TTC549 (cell line): ENCODE measurements at regions not wholly inside any gene's neighbourhood (a gene's known extent, or its start where the extent isn't known, plus 50 kb on each side); places are given as distances from the start of the nearest gene placed in this dataset.

Experiments
- FAIRE-seq: peaks from 2 replicates; lab custom pipeline; 2012; peaks lifted over from hg19 to GRCh38; lab: Jason Lieb, UNC

DNA sequence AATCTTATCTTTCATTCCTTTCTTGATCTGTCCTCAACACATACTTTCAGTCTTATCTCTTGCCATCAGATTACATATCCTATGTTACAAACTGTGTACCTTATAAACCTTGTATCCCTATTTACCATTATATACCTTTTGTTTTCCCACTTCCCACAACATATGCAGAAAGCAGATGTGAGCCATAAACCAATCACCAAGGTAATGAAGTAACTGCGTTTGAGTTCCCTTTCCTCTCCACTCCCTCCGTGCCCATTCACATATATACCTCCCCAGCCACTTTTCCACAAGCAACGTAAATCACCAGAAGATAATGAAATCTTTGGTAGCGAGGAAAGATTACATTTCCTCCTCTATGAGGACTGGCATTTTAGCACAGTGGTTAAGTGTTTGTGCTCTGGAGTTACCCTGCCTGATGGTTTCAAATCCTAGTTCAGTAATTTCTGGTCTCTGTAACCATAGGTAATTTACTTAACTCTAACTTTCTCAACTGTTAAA lies 55.5 kb upstream of the PHF14 start:
- FAIRE-seq, result no peak

- no peak for FAIRE-seq
These were observed 53.7 kb upstream of the PHF14 start for GRCh38 chr7:10919923-10920322.
